ENCODE measurements at regions not wholly inside any gene's neighbourhood (a gene's known extent, or its start where the extent isn't known, plus 50 kb on each side); places are given as distances from the start of the nearest gene placed in this dataset.

DNA sequence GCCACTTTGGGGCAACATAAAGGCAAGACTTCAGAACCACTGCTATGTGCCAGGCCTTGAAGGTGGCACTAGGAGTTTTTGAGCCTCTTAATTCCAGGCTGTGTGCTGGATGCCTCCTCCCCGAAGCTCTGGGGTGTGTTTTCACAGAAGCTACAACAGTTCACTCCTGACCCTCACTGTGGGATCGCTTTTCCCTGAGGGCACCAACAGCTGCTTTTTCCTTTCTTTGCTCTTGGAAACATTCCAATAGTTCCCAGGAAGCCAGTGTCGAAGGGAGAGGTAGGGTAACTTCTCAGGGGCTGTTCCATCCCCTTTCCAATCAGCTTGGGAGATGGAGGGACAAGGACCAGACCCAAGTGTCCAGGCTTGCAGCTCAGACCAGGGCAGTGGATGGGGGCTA, 153.4 kb downstream of the C1orf94 start:
- H3K9me2 ChIP-seq (ENCODE audit: insufficient read depth): no peaks in the 10 kb centered on the region
- H3K4me3 ChIP-seq (replicated peaks in 1 of 2; ENCODE audit: low read depth in 1 of 2, low read length in 2 of 2): no peak overlapping the region
- TF ChIP-seq CBX3 (IDR thresholded peaks at IDR 0.05; ENCODE audit: low read depth) (no peak), JUND (IDR thresholded peaks at IDR 0.05) (no peak), SP1 (IDR thresholded peaks at IDR 0.05; ENCODE audit: low read depth) (no peak), CEBPB (IDR thresholded peaks at IDR 0.05; ENCODE audit: low read depth) (no peak), RAD21 (IDR thresholded peaks at IDR 0.05; ENCODE audit: low read depth) (no peak), TCF7L2 (IDR thresholded peaks at IDR 0.05; ENCODE audit: borderline replicate concordance, extremely low read depth, insufficient read depth, insufficient read length) (no peak), ZFX (IDR thresholded peaks at IDR 0.05) (no peak), ZNF274 (IDR thresholded peaks at IDR 0.05; ENCODE audit: low read depth, low read length) (no peak)
- TF ChIP-seq, protein P1, sequence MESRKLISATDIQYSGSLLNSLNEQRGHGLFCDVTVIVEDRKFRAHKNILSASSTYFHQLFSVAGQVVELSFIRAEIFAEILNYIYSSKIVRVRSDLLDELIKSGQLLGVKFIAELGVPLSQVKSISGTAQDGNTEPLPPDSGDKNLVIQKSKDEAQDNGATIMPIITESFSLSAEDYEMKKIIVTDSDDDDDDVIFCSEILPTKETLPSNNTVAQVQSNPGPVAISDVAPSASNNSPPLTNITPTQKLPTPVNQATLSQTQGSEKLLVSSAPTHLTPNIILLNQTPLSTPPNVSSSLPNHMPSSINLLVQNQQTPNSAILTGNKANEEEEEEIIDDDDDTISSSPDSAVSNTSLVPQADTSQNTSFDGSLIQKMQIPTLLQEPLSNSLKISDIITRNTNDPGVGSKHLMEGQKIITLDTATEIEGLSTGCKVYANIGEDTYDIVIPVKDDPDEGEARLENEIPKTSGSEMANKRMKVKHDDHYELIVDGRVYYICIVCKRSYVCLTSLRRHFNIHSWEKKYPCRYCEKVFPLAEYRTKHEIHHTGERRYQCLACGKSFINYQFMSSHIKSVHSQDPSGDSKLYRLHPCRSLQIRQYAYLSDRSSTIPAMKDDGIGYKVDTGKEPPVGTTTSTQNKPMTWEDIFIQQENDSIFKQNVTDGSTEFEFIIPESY (IDR thresholded peaks at IDR 0.05; ENCODE audit: extremely low read depth, insufficient replicate concordance, low read length): no peak
- TF ChIP-seq, protein P2, sequence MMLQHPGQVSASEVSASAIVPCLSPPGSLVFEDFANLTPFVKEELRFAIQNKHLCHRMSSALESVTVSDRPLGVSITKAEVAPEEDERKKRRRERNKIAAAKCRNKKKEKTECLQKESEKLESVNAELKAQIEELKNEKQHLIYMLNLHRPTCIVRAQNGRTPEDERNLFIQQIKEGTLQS (IDR thresholded peaks at IDR 0.05): no peak
- TF ChIP-seq, protein P3, sequence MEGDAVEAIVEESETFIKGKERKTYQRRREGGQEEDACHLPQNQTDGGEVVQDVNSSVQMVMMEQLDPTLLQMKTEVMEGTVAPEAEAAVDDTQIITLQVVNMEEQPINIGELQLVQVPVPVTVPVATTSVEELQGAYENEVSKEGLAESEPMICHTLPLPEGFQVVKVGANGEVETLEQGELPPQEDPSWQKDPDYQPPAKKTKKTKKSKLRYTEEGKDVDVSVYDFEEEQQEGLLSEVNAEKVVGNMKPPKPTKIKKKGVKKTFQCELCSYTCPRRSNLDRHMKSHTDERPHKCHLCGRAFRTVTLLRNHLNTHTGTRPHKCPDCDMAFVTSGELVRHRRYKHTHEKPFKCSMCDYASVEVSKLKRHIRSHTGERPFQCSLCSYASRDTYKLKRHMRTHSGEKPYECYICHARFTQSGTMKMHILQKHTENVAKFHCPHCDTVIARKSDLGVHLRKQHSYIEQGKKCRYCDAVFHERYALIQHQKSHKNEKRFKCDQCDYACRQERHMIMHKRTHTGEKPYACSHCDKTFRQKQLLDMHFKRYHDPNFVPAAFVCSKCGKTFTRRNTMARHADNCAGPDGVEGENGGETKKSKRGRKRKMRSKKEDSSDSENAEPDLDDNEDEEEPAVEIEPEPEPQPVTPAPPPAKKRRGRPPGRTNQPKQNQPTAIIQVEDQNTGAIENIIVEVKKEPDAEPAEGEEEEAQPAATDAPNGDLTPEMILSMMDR (IDR thresholded peaks at IDR 0.05 in 2 of 3, conservative IDR thresholded peaks at IDR 0.05 in 1 of 3; ENCODE audit: borderline replicate concordance in 1 of 3, insufficient read depth in 1 of 3, low read depth in 2 of 3, low read length in 2 of 3): no peak
- TF ChIP-seq, protein P4, sequence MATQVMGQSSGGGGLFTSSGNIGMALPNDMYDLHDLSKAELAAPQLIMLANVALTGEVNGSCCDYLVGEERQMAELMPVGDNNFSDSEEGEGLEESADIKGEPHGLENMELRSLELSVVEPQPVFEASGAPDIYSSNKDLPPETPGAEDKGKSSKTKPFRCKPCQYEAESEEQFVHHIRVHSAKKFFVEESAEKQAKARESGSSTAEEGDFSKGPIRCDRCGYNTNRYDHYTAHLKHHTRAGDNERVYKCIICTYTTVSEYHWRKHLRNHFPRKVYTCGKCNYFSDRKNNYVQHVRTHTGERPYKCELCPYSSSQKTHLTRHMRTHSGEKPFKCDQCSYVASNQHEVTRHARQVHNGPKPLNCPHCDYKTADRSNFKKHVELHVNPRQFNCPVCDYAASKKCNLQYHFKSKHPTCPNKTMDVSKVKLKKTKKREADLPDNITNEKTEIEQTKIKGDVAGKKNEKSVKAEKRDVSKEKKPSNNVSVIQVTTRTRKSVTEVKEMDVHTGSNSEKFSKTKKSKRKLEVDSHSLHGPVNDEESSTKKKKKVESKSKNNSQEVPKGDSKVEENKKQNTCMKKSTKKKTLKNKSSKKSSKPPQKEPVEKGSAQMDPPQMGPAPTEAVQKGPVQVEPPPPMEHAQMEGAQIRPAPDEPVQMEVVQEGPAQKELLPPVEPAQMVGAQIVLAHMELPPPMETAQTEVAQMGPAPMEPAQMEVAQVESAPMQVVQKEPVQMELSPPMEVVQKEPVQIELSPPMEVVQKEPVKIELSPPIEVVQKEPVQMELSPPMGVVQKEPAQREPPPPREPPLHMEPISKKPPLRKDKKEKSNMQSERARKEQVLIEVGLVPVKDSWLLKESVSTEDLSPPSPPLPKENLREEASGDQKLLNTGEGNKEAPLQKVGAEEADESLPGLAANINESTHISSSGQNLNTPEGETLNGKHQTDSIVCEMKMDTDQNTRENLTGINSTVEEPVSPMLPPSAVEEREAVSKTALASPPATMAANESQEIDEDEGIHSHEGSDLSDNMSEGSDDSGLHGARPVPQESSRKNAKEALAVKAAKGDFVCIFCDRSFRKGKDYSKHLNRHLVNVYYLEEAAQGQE (IDR thresholded peaks at IDR 0.05; ENCODE audit: low read depth): no peak
- CTCF ChIA-PET: no interaction called here
- no peaks in the 10 kb centered on the region for H4K20me1 ChIP-seq (ENCODE audit: insufficient read depth)
- POLR2A ChIA-PET: no interaction called here
- ATAC-seq (no peak), DNase-seq (ENCODE audit: low read depth, low spot score) (no peak)
- H3K4me1 ChIP-seq (ENCODE audit: control insufficient read depth in 1 of 2, insufficient read depth in 2 of 2, low read length in 2 of 2): no peaks in the 10 kb centered on the region
- H3K79me2 ChIP-seq (ENCODE audit: insufficient read depth, low read length): no peaks in the 10 kb centered on the region
- H3K27ac ChIP-seq (ENCODE audit: low read depth, low read length): no peak overlapping the region
- no TSS peak for BruUV-seq (replicated peaks)
- no peak overlapping the region for H3K9ac ChIP-seq (ENCODE audit: low read length)
- H3K36me3 ChIP-seq (ENCODE audit: control insufficient read depth in 1 of 2, insufficient read depth in 2 of 2, low read length in 2 of 2): no peaks in the 10 kb centered on the region
- H3K4me2 ChIP-seq (ENCODE audit: low read length): no peak overlapping the region
- H3K27me3 ChIP-seq (ENCODE audit: insufficient read depth, low read length): 0 out of 2 replicates have a peak, but pooled peaks cover 8% of the 10 kb centered on the region
- RAD21 ChIA-PET (ENCODE audit: low non-redundant PET in 1 of 2, low total read pairs in 2 of 2, uncharacterized antibody in 2 of 2, unreplicated experiment in 2 of 2): no interaction called here
- no peaks in the 10 kb centered on the region for H3K9me3 ChIP-seq (ENCODE audit: control insufficient read depth in 1 of 2, insufficient read depth in 1 of 2, low read depth in 1 of 2, low read length in 2 of 2)
- H2AFZ ChIP-seq (ENCODE audit: low read depth, low read length, poor library complexity, severe bottlenecking): no peak overlapping the region
- intact Hi-C loops (cut with micrococcal nuclease): no loop called here

Measured in HCT116 (cell line).